ENCODE measurements at regions not wholly inside any gene's neighbourhood (a gene's known extent, or its start where the extent isn't known, plus 50 kb on each side); places are given as distances from the start of the nearest gene placed in this dataset.

- no peak overlapping the region for H3K27ac ChIP-seq
- WGBS (ENCODE audit: insufficient coverage, low coverage, low lambda C conversion rate, missing lambda C conversion rate), result 44% methylated on average over 7 of the region's 7 CpGs
These were observed 105.0 kb downstream of the ACER2 start for GRCh38 chr9:19513671-19514275.

GRCh38 chr9:19512103-19512832, 103.5 kb downstream of the ACER2 start:
- Histone ChIP-seq H3K4me1 (no peaks in the 10 kb centered on the region), H3K27me3 (no peaks in the 10 kb centered on the region), H3K9me3 (no peaks in the 10 kb centered on the region), H3K4me3 (no peak overlapping the region), H3K27ac (no peak overlapping the region), H3K36me3 (no peaks in the 10 kb centered on the region)
- ATAC-seq (no peak), DNase-seq (no peak)
- intact Hi-C loops (cut with DNase I), result no loop called here
- WGBS (ENCODE audit: insufficient coverage, low coverage, low lambda C conversion rate, missing lambda C conversion rate), result 48% methylated on average over 7 of the region's 7 CpGs
- TF ChIP-seq POLR2A (IDR thresholded peaks at IDR 0.05), result no peak

More at GRCh38 chr9:19513671-19514275, 105.0 kb downstream of the ACER2 start:
- intact Hi-C loops (cut with DNase I), result no loop called here
- TF ChIP-seq POLR2A (IDR thresholded peaks at IDR 0.05) (no peak), CTCF (IDR thresholded peaks at IDR 0.05) (no peak)
- H3K9me3 ChIP-seq, result no peaks in the 10 kb centered on the region
- no peaks in the 10 kb centered on the region for H3K27me3 ChIP-seq
- ATAC-seq (no peak), DNase-seq (no peak)
- no peaks in the 10 kb centered on the region for H3K4me1 ChIP-seq
- no peaks in the 10 kb centered on the region for H3K36me3 ChIP-seq
- no peak overlapping the region for H3K4me3 ChIP-seq

- Histone ChIP-seq H3K9me3 (no peaks in the 10 kb centered on the region), H3K27me3 (no peaks in the 10 kb centered on the region), H3K4me3 (no peak overlapping the region), H3K27ac (no peak overlapping the region), H3K4me1 (no peaks in the 10 kb centered on the region), H3K36me3 (no peaks in the 10 kb centered on the region)
- ATAC-seq, result no peak
- TF ChIP-seq CTCF (IDR thresholded peaks at IDR 0.05), result no peak
- no peak for TF ChIP-seq POLR2A (IDR thresholded peaks at IDR 0.05)
- 59% methylated on average over 2 of the region's 3 CpGs for WGBS (ENCODE audit: insufficient coverage, low coverage, low lambda C conversion rate, missing lambda C conversion rate)
- DNase-seq, result no peak
- intact Hi-C loops (cut with DNase I), result no loop called here
These were observed 102.9 kb downstream of the ACER2 start for GRCh38 chr9:19511694-19512093.

GRCh38 chr9:19510907-19511306, 102.1 kb downstream of the ACER2 start:
- Histone ChIP-seq H3K27me3 (no peaks in the 10 kb centered on the region), H3K4me1 (no peaks in the 10 kb centered on the region), H3K36me3 (no peaks in the 10 kb centered on the region), H3K4me3 (no peak overlapping the region), H3K9me3 (no peaks in the 10 kb centered on the region), H3K27ac (no peak overlapping the region)
- TF ChIP-seq POLR2A (IDR thresholded peaks at IDR 0.05), result no peak
- TF ChIP-seq CTCF (IDR thresholded peaks at IDR 0.05), result no peak
- 64% methylated on average over 4 of the region's 4 CpGs for WGBS (ENCODE audit: insufficient coverage, low coverage, low lambda C conversion rate, missing lambda C conversion rate)
- intact Hi-C loops (cut with DNase I), result no loop called here
- DNase-seq, result no peak
- no peak for ATAC-seq

Measured in right lobe of liver (tissue), 6 donors.